CD4-positive, alpha-beta memory T cell (primary cell): ENCODE measurements at regions not wholly inside any gene's neighbourhood (a gene's known extent, or its start where the extent isn't known, plus 50 kb on each side); places are given as distances from the start of the nearest gene placed in this dataset.

Experiments used
- CTCF ChIA-PET: fragments of 350-600 bp; sonication (Branson Sonifier 250); formaldehyde crosslinking; loops from one replicate; lab custom pipeline; 2021; ENCODE audit warnings: inconsistent platforms; ENCODE audit not compliant: partially characterized antibody; lab: Charles Lee
- POLR2A ChIA-PET: fragments of 350-600 bp; sonication (Branson Sonifier 250); formaldehyde crosslinking; loops from one replicate; lab custom pipeline; 2021; ENCODE audit not compliant: partially characterized antibody; lab: Charles Lee
- DNase-seq, 5 donors: peaks; one replicate each; pipeline versions ENCODE4 v3.0.0 to v3.0.0-alpha.2; 2020 to 2022; ENCODE audit warnings: mixed read lengths in 1 of 5
- H3K27ac ChIP-seq: one replicate; pipeline ENCODE4 v1.7.0; 2013; ENCODE audit warnings: low read depth, low read length
- H3K27me3 ChIP-seq: 2 replicates; pipeline ENCODE4 v1.7.0; 2013; ENCODE audit warnings: mild to moderate bottlenecking, low read length, moderate library complexity; ENCODE audit not compliant: insufficient read depth
- H3K36me3 ChIP-seq: 2 replicates; pipeline ENCODE4 v1.7.0; 2013; ENCODE audit warnings: mild to moderate bottlenecking, low read length, moderate library complexity; ENCODE audit not compliant: insufficient read depth
- H3K4me1 ChIP-seq: 2 replicates; pipeline ENCODE4 v1.7.0; 2013; ENCODE audit warnings: mild to moderate bottlenecking, low read length, moderate library complexity; ENCODE audit not compliant: insufficient read depth
- H3K4me3 ChIP-seq, 2 donors: one replicate each; pipeline ENCODE4 v1.7.0; 2013; ENCODE audit warnings: low read length in 2 of 2, mild to moderate bottlenecking in 1 of 2
- H3K9me3 ChIP-seq, 2 donors: one replicate each; pipeline ENCODE4 v1.7.0; 2013; ENCODE audit warnings: low read length in 2 of 2, control low read depth in 1 of 2; ENCODE audit not compliant: control insufficient read depth in 1 of 2
- H3K27ac Mint-ChIP-seq, 7 donors: one replicate each; pipeline ENCODE4 v1.8.0; 2020 to 2021; ENCODE audit warnings: mixed read lengths in 7 of 7, mild to moderate bottlenecking in 6 of 7, inconsistent platforms in 3 of 7, moderate library complexity in 3 of 7
- H3K27me3 Mint-ChIP-seq, 2 donors: one replicate each; pipeline ENCODE4 v1.8.0; 2020 to 2021; ENCODE audit warnings: mixed read lengths in 2 of 2
- H3K36me3 Mint-ChIP-seq, 2 donors: one replicate each; pipeline ENCODE4 v1.8.0; 2020 to 2021; ENCODE audit warnings: mixed read lengths in 2 of 2, inconsistent platforms in 1 of 2, mild to moderate bottlenecking in 1 of 2
- H3K4me1 Mint-ChIP-seq, 4 donors: one replicate each; pipeline ENCODE4 v1.8.0; 2020 to 2021; ENCODE audit warnings: mixed read lengths in 4 of 4, mild to moderate bottlenecking in 1 of 4
- H3K4me3 Mint-ChIP-seq, 8 donors: one replicate each; pipeline ENCODE4 v1.8.0; 2020 to 2021; ENCODE audit warnings: mixed read lengths in 8 of 8, mild to moderate bottlenecking in 7 of 8, moderate library complexity in 6 of 8, inconsistent platforms in 3 of 8
- H3K9me3 Mint-ChIP-seq, 8 donors: one replicate each; pipeline ENCODE4 v1.8.0; 2020 to 2021; ENCODE audit warnings: mixed read lengths in 8 of 8, mild to moderate bottlenecking in 5 of 8, inconsistent platforms in 3 of 8, moderate library complexity in 1 of 8
- intact Hi-C: fragments of 100-400 bp; cut with micrococcal nuclease; formaldehyde crosslinking; loops from one replicate; pipeline ENCODE4 v1.15.1; 2023

DNA sequence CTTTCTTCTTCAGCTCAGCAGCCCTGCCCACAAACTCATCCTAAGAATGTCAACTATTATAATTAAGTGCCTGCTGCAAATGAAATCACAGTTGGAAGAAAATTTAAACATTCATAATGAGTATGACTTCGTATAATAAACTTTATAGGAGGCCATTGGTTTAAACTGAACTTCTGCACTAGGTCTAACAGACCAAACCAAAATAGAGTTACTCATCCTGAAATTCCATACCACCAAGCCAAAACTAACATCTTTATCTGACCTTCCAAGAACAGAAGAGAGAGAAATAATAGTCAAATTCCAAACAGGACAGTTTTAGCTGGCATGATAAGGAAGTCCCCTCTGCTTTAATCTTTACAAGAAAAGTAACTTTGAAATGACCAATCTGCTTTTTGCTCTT is 472.4 kb upstream of the PRMT6 start:
- no peaks in the 10 kb centered on the region for H3K9me3 ChIP-seq
- H3K36me3 Mint-ChIP-seq, result no peaks in the 10 kb centered on the region
- H3K4me3 ChIP-seq, result no peak overlapping the region
- H3K27me3 Mint-ChIP-seq, result no peaks in the 10 kb centered on the region
- H3K4me3 Mint-ChIP-seq, result no peak overlapping the region
- no peaks in the 10 kb centered on the region for H3K4me1 Mint-ChIP-seq
- no peaks in the 10 kb centered on the region for H3K27me3 ChIP-seq
- CTCF ChIA-PET, result no interaction called here
- intact Hi-C loops, result no loop called here
- peaks cover 3 to 20% (median 11%) of the 10 kb centered on the region in 8 donors for H3K9me3 Mint-ChIP-seq
- DNase-seq, result no peak
- no peak overlapping the region for H3K27ac Mint-ChIP-seq
- H3K4me1 ChIP-seq, result no peaks in the 10 kb centered on the region
- POLR2A ChIA-PET, result no interaction called here
- no peaks in the 10 kb centered on the region for H3K36me3 ChIP-seq
- H3K27ac ChIP-seq, result no peak overlapping the region

DNA sequence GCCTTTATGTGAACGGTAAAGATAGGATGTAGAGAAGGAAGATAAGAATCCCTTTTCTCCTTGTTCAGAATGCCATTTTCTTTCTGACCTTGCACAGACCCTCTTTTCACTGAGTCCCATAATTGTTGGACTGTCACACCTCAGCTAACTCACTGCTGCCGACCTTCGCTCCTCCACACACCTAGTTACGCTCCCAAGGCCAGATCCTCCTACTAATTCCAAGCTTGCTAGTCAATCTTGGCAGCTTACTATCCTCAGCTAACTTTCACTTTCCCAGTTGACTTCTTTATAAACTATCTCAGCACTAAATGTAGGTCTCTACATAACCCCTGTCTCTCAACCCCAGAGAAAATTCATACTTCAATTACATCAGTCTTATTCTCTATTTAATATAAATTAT is 471.8 kb upstream of the PRMT6 start:
- H3K4me1 Mint-ChIP-seq, result no peaks in the 10 kb centered on the region
- H3K27ac Mint-ChIP-seq, result no peak overlapping the region
- Histone ChIP-seq H3K4me3 (no peak overlapping the region), H3K27ac (no peak overlapping the region), H3K27me3 (no peaks in the 10 kb centered on the region), H3K9me3 (no peaks in the 10 kb centered on the region), H3K36me3 (no peaks in the 10 kb centered on the region), H3K4me1 (no peaks in the 10 kb centered on the region)
- H3K27me3 Mint-ChIP-seq, result no peaks in the 10 kb centered on the region
- DNase-seq, result no peak
- ChIA-PET CTCF (no interaction called here), POLR2A (no interaction called here)
- no peak overlapping the region for H3K4me3 Mint-ChIP-seq
- intact Hi-C loops, result no loop called here
- H3K36me3 Mint-ChIP-seq, result no peaks in the 10 kb centered on the region
- peaks cover 3 to 23% (median 10%) of the 10 kb centered on the region in 8 donors for H3K9me3 Mint-ChIP-seq

DNA sequence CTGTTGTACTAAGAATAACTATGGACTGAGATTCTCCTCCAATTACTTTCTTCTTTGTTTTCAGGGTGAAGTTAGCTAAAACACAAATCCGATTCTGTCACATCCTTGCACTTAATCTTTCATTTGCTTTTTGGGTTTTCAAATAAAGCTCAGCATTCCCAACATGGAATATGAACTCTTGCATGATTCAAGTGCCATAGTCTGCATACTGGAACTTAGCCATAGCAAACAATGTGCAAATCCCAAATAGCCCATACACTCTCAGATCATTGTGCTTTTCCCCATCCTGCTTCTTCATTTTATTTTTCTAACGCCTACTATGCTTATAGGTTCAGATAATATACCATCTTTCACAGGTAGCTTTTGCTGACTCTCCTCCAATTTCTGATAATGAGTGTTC is 455.8 kb upstream of the PRMT6 start:
- no peak overlapping the region for H3K27ac Mint-ChIP-seq
- DNase-seq, result no peak
- CTCF ChIA-PET, result no interaction called here
- Histone ChIP-seq H3K27ac (no peak overlapping the region), H3K27me3 (no peaks in the 10 kb centered on the region), H3K36me3 (no peaks in the 10 kb centered on the region), H3K4me3 (no peak overlapping the region), H3K4me1 (no peaks in the 10 kb centered on the region), H3K9me3 (no peaks in the 10 kb centered on the region)
- H3K27me3 Mint-ChIP-seq, result no peaks in the 10 kb centered on the region
- POLR2A ChIA-PET, result no interaction called here
- H3K4me1 Mint-ChIP-seq, result no peaks in the 10 kb centered on the region
- peaks cover 0 to 22% (median 5%) of the 10 kb centered on the region in 8 donors for H3K9me3 Mint-ChIP-seq
- no peaks in the 10 kb centered on the region for H3K36me3 Mint-ChIP-seq
- H3K4me3 Mint-ChIP-seq, result no peak overlapping the region
- intact Hi-C loops, result no loop called here

DNA sequence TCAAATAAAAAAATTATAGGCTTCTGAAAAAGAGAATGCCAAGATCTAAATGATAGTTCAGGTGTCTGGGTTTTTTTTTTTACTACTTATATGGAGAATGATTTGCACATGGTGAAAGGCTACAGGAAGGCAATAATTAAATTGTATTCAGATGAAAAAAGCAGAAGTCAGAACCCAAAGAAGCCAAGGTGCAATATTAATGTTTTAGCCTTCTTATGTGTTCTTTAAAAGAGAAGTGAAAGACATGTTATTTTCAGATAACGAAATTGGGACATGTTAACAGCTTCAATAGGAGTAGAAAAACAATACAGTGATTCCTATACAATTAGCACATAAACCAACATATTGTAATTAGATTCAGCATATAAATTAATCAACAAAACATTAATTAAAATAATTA is 452.9 kb upstream of the PRMT6 start:
- no peaks in the 10 kb centered on the region for H3K36me3 Mint-ChIP-seq
- no peak overlapping the region for H3K4me3 Mint-ChIP-seq
- H3K4me1 Mint-ChIP-seq, result no peaks in the 10 kb centered on the region

DNA sequence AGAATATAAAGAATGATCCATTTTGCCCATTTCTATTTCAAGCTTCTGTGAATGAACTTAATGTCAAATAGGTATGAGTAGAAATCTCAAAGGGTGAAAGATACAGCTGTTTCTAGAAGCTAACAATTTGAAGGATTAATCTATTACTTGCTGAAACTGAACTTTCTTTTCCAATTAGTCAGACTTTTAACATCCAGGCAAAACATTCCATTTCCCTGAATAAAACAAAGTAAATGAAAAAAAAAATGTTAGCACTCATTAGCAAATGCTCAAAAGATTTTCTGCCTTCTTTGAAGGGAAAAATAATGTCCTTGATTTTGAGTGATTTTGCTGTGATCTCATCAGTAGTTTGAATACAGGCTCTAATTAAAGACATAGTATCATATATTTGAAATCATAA is 447.6 kb upstream of the PRMT6 start:
- no peaks in the 10 kb centered on the region for H3K9me3 ChIP-seq
- no peaks in the 10 kb centered on the region for H3K36me3 ChIP-seq
- POLR2A ChIA-PET, result no interaction called here
- no peaks in the 10 kb centered on the region for H3K27me3 ChIP-seq
- no peaks in the 10 kb centered on the region for H3K36me3 Mint-ChIP-seq
- no peak for DNase-seq
- H3K4me1 ChIP-seq, result no peaks in the 10 kb centered on the region
- no peaks in the 10 kb centered on the region for H3K27me3 Mint-ChIP-seq
- CTCF ChIA-PET, result no interaction called here
- no peak overlapping the region for H3K4me3 Mint-ChIP-seq
- no peak overlapping the region for H3K27ac ChIP-seq
- H3K4me3 ChIP-seq, result no peak overlapping the region
- intact Hi-C loops, result no loop called here
- peaks cover 0 to 6% (median 4%) of the 10 kb centered on the region in 8 donors for H3K9me3 Mint-ChIP-seq
- no peaks in the 10 kb centered on the region for H3K4me1 Mint-ChIP-seq
- no peak overlapping the region for H3K27ac Mint-ChIP-seq

More for the DNA sequence above, 452.9 kb upstream of the PRMT6 start:
- no peak overlapping the region for H3K27ac ChIP-seq
- POLR2A ChIA-PET, result no interaction called here
- no peaks in the 10 kb centered on the region for H3K36me3 ChIP-seq
- H3K9me3 ChIP-seq, result no peaks in the 10 kb centered on the region
- no peaks in the 10 kb centered on the region for H3K27me3 ChIP-seq
- intact Hi-C loops, result no loop called here
- no peak overlapping the region for H3K4me3 ChIP-seq
- peaks cover 0 to 13% (median 6%) of the 10 kb centered on the region in 8 donors for H3K9me3 Mint-ChIP-seq
- H3K4me1 ChIP-seq, result no peaks in the 10 kb centered on the region
- DNase-seq, result no peak
- H3K27me3 Mint-ChIP-seq, result no peaks in the 10 kb centered on the region
- H3K27ac Mint-ChIP-seq, result no peak overlapping the region
- CTCF ChIA-PET, result no interaction called here

DNA sequence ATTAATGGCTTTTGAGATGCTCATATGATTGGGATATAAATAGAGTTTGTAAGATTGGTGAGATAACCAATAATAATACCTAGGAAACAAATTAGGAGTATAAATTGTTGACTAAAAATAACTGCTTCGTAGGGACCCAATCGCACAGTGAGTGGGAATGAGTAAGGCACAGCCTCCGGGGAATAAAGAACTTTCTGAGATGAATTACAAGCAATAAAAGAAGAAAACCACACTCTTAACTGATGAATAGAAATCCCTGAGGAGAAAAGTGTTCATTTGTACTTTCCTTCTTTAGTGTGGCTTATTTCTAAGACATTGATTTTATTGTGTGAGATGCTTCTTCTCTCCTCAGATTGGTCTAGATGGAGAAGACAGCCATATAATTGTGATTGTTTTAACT is 443.4 kb upstream of the PRMT6 start:
- H3K36me3 ChIP-seq, result no peaks in the 10 kb centered on the region
- intact Hi-C loops, result no loop called here
- Mint-ChIP-seq H3K4me1 (no peaks in the 10 kb centered on the region), H3K36me3 (no peaks in the 10 kb centered on the region), H3K27ac (no peak overlapping the region), H3K27me3 (no peaks in the 10 kb centered on the region), H3K9me3 (peaks cover 0 to 17% (median 4%) of the 10 kb centered on the region in 8 donors), H3K4me3 (no peak overlapping the region)
- H3K4me1 ChIP-seq, result no peaks in the 10 kb centered on the region
- POLR2A ChIA-PET, result no interaction called here
- H3K4me3 ChIP-seq, result no peak overlapping the region
- CTCF ChIA-PET, result no interaction called here
- no peaks in the 10 kb centered on the region for H3K27me3 ChIP-seq
- no peak overlapping the region for H3K27ac ChIP-seq
- no peak for DNase-seq
- H3K9me3 ChIP-seq, result no peaks in the 10 kb centered on the region

DNA sequence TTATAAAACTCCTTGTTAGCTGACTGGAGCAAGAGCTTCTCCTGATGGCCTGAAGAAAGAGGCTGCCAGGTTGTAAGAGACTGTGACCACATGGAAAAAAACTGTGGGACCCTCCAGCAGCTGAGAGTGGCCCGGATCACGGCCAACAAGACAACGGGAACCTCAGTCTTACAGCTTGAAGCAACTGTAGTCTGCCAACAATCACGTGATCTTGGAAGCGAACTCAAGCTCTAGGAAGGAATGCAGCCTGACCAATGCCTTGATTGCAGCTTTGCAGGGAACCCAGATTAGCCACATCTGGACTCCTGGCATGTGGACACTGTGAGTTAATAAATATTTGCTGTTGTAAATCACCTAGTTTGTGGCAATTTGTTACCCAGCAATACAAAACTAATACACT is 442.6 kb upstream of the PRMT6 start:
- Mint-ChIP-seq H3K27me3 (no peaks in the 10 kb centered on the region), H3K4me3 (no peak overlapping the region), H3K27ac (no peak overlapping the region), H3K9me3 (peaks cover 0 to 13% (median 4%) of the 10 kb centered on the region in 8 donors), H3K4me1 (no peaks in the 10 kb centered on the region), H3K36me3 (no peaks in the 10 kb centered on the region)
- no peaks in the 10 kb centered on the region for H3K9me3 ChIP-seq
- ChIA-PET CTCF (no interaction called here), POLR2A (no interaction called here)
- no peaks in the 10 kb centered on the region for H3K36me3 ChIP-seq
- H3K4me3 ChIP-seq, result no peak overlapping the region
- no peak overlapping the region for H3K27ac ChIP-seq
- H3K4me1 ChIP-seq, result no peaks in the 10 kb centered on the region
- intact Hi-C loops, result no loop called here
- no peaks in the 10 kb centered on the region for H3K27me3 ChIP-seq
- DNase-seq, result no peak

DNA sequence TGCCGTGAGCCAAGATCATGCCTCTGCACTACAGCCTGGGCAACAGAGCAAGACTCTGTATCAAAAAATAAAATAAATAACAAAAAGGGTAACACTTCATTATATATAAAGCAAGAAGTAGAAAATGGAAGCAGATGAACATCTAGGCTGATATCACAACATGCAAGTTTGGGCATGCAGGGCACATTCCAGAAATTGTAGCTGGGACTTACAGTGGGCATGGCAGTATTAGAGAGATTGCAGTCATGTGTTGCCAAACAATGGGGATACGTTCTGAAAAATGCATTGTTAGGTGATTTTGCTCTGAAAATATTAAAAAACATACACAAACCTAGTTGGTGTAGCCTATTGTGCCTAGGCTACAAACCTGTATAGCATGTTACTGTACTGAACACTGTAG is 441.0 kb upstream of the PRMT6 start:
- no peaks in the 10 kb centered on the region for H3K4me1 Mint-ChIP-seq
- ChIA-PET POLR2A (no interaction called here), CTCF (no interaction called here)

More for the DNA sequence above, 441.0 kb upstream of the PRMT6 start:
- Histone ChIP-seq H3K4me1 (no peaks in the 10 kb centered on the region), H3K27ac (no peak overlapping the region), H3K27me3 (no peaks in the 10 kb centered on the region), H3K9me3 (no peaks in the 10 kb centered on the region), H3K36me3 (no peaks in the 10 kb centered on the region), H3K4me3 (no peak overlapping the region)
- no peaks in the 10 kb centered on the region for H3K36me3 Mint-ChIP-seq
- H3K9me3 Mint-ChIP-seq, result peaks cover 0 to 15% (median 3%) of the 10 kb centered on the region in 8 donors
- no peak overlapping the region for H3K4me3 Mint-ChIP-seq
- intact Hi-C loops, result no loop called here
- H3K27ac Mint-ChIP-seq, result no peak overlapping the region
- no peaks in the 10 kb centered on the region for H3K27me3 Mint-ChIP-seq
- DNase-seq, result no peak
